LNCAP (cell line): ENCODE measurements at regions not wholly inside any gene's neighbourhood (a gene's known extent, or its start where the extent isn't known, plus 50 kb on each side); places are given as distances from the start of the nearest gene placed in this dataset.

Experiments used
- TF ChIP-seq, protein P1 (sequence below): fragments of 450-650 bp; IDR thresholded peaks from 2 replicates; pipeline ENCODE4 v1.5.1; 2017; ENCODE audit warnings: mild to moderate bottlenecking

DNA sequence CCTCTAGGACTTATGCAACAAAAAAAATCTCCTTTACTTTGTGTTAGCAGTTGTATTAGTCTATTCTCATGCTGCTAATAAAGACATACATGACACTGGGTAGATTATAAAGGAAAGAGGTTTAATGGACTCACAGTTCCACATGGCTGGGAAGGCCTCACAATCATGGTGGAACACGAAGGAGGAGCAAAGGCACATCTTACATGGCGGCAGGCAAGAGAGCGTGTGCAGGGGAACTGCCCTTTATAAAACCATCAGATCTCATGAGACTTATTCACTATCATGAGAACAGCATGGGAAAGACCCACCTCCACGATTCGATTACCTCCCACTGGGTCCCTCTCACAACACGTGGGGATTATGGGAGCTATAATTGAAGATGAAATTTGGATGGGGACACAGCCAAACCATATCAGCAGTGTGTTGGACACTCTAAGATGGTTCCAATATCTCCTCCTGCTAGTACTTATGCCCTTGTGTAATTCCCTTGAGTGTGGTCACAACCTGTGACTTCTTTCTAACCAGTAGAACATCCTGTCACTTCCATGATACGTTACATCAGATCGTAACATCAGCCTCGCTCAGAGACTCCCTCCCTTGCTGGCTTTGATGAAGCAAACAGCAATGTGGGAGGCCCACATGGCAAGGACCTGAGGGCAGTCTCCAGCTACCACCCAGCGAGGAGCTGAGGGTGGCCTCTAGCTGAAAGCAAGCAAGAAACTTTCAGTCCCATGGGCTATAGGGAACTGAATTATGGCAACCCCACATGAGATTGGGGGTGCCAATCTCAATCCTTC, 113.5 kb upstream of the PITX1 start:
- TF ChIP-seq, protein P1, sequence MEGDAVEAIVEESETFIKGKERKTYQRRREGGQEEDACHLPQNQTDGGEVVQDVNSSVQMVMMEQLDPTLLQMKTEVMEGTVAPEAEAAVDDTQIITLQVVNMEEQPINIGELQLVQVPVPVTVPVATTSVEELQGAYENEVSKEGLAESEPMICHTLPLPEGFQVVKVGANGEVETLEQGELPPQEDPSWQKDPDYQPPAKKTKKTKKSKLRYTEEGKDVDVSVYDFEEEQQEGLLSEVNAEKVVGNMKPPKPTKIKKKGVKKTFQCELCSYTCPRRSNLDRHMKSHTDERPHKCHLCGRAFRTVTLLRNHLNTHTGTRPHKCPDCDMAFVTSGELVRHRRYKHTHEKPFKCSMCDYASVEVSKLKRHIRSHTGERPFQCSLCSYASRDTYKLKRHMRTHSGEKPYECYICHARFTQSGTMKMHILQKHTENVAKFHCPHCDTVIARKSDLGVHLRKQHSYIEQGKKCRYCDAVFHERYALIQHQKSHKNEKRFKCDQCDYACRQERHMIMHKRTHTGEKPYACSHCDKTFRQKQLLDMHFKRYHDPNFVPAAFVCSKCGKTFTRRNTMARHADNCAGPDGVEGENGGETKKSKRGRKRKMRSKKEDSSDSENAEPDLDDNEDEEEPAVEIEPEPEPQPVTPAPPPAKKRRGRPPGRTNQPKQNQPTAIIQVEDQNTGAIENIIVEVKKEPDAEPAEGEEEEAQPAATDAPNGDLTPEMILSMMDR, result no peak

DNA sequence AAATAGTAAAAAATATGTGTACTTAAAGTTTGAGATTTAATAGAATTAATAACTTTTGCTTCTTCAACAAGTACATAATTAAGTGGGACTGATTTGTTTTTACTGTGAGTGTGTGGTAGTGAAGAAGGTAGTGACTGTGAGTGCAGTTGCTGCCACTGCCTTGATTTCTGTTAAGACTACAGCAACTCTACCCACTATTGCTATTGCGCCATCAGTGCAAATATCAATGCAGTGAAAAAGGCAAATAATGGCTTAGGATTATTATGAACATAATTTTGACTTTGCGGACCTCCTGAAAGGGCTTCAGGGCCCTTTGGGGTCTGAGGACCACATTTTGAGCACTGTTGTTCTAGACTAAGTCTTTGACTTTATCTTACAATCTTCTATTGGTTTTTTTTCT, 112.0 kb upstream of the PITX1 start:
- TF ChIP-seq, protein P1, result no peak

DNA sequence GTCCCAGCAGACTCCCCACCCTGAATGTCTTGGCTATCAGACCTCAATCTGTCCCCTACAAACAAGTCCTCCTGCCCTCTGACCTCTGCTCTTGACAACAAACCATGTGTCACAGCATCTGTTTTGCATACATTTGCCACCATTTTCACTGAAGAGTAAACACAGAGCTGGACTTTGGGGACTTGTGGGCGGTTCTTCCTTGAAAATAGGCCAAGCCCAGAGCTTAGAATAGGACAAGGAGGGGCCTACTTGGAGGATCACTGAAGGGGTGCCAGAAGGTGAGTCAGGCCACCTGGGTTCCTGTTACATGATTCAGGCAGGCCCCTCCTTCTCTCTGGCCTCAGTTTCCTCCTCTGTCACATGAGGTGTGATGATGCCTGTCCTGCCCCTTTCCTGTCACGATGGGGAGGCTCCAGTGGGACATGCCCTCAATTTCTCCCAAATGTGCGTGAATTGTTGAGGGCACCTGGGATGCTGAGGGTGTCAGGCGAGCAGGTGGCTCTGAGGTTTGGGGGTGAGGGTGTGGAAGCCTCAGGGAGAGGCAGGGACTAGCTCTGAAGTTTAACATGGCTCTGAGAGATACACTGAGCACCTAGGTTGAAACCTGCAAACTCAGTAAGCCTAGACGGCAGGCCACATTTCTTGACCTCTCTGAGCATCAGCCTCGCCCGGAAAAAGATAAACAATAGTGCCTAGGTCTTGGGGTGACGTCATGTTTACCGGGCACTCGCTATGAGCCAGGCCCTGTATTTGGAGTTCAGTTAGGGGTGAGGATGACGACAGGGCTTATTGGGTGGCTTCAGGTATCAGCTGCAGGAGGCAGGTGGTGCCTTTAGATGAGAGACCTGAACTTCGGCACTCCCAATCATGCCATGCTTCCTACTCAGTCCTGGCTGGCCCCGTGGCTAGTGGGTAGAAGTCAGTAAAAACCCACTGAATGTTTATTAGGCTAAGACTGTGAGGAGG, 107.6 kb upstream of the PITX1 start:
- TF ChIP-seq, protein P1, result no peak

DNA sequence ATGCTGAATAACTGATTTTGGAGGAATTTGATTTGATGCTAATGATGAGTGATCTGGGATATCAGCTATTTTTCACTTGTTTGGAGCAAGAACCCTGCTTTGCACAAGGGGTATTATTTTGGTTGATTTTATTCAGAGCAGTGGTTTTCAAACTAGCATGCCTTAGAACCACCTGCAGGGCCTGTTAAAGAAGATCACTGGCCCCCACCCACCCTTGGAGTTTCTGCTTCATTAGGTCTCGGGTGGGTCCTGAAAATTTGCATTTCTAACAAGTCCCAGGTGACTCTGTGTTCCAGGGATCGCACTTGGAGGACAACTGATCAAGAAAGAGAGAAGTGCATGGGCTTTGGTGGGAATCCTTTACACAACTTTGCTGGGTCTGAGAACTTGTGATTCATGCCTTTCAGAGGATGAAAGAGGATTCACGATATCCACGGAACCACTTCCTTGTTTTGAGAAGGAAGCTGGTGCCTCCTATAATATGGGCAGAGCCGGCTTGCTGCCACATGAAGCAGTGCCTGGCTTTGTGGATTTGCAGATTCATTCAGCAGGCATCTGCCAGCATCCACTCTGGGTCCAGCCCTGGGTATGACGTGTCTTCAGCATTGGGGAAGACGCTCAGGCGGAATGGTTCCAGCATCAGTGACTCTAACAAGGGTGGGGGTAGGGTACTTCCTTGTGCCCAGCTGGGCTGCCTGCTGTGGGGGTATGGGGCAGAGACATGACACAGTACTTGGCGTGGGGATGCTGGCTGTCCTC, 106.6 kb upstream of the PITX1 start:
- TF ChIP-seq, protein P1, result no peak

DNA sequence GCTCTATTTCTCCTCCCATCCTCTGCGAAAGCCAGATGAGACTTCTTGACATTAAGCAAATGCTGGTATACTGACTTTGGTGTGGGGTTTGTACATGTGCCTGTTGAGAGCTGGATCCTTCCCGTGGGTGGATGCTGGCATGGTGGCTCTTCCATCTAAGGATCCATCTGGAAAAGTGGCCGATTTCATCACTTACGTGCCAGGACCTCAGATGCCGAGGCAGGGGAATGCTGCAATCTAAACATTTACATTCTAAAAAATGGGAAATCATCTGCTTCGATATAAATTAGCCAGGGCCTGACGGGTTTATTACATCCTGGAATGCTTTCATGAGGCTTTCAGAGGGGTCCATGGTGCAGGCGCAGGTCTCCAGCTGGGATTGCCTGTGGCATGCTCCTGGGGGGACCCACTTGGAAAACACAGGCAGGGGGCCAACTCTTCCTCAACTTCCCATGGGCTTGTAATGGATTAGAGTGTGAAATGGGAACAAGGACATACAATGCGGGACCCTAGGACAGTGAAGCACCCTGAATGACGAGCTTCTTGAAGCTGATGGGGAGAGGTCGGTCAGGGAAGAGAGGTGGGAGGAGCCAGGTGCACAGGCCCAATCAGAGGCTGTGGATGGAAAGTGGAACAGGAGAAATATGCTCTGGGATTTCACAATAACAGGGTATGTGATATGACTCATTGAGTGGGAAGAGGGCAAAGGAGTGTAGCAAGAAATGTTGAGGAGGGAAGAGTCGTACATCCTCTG, 105.5 kb upstream of the PITX1 start:
- TF ChIP-seq, protein P1, result no peak

DNA sequence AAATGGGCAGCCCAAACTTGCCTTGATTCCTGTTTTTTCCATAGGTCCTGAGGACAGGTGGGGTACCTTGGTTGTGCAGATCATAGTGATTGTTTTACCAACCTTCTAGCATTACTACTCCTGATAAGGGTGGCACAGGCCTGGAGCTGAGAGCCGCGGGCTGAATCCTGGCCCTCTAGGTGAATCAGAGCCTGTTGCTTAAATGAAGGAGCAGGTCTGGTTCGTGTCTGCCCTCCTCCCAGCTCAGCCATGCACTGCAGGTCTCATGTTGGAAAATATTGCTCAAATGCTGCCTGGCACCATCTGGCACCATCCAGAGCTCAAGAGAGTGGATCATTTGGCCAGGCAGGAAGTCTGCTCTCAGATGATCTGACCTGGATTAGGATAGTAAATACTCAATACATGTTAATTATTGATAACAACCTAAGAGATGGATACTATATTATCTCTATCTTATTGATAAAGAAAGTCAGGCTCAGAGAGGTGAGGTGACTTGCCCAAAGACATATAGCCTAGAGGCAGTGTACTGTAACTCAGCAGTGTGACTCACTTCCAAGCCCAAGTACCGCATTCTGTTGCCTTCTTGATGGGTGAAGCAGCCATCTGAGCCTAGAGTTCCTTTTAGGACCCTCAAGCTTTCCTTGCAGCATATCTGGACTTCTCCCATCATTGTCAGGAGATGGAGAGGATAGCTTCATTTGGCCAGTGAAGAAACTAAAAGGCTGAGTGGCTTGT, 104.3 kb upstream of the PITX1 start:
- TF ChIP-seq, protein P1, result no peak
